Activated T-helper 1 cell treated with Interleukin-2 at 50 U/mL for 16 hours (primary cell): ENCODE measurements at regions not wholly inside any gene's neighbourhood (a gene's known extent, or its start where the extent isn't known, plus 50 kb on each side); places are given as distances from the start of the nearest gene placed in this dataset.

Source experiments
- DNase-seq: peaks from one replicate; pipeline ENCODE4 v3.0.0-alpha.2; 2020; ENCODE audit warnings: low read depth

- no peak for DNase-seq
Measured at GRCh38 chr5:124692950-124693349, 53.5 kb downstream of the ZNF608 start.

DNA sequence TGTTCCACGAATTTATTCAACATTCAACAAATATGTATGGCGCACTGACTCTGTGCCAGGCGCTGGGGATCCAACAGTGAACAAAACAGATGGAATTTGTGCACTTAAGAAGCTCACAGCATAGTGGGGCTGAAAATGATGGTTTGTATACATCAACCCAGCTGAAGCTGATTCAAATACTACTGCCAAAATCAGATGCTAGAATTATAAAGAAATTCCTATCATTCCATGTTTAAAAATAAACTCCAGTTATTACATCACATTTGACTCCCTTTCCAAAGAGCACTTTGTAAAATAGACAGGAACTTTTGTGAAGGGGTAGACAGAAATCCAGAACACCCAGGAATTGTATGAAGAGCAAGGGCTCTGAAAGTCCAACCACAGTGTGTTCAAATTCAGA, 54.1 kb downstream of the ZNF608 start:
- DNase-seq: no peak

- no peak for DNase-seq
Measured at GRCh38 chr5:124689653-124690052, 56.8 kb downstream of the ZNF608 start.

- DNase-seq: no peak
Measured at GRCh38 chr5:124686239-124687004, 60.0 kb downstream of the ZNF608 start.

DNA sequence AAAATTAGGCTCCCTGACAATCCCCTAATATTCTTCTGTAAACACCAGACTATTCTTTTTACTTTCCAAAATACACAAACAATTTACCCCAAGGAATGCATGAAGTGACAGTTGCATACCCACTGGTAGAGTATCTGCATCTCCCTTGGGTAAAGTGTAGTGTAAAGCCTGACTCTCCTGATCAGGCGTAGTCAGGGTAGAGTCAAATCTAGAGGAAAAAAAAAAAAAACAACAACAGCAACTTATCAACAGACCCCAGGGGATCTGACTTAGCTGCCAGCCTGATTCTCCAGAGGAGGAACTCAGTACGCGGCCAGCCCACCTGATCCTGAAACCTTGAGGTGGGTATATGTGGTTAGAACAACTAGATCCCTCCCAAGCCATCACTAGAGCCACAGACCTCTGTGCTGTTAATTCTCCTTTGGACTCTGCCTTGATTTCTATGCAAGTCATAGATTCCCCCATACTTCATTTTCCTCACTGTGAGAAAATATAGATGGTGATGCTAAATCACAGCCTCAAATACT, 61.0 kb downstream of the ZNF608 start:
- no peak for DNase-seq

GRCh38 chr5:124683917-124684555, 62.4 kb downstream of the ZNF608 start:
- no peak for DNase-seq

- no peak for DNase-seq
Measured at GRCh38 chr5:124679578-124680199, 66.8 kb downstream of the ZNF608 start.

- DNase-seq: no peak
Measured at GRCh38 chr5:124678922-124679519, 67.4 kb downstream of the ZNF608 start.

GRCh38 chr5:124678468-124678867, 68.0 kb downstream of the ZNF608 start:
- DNase-seq: no peak

- no peak for DNase-seq
Measured at GRCh38 chr5:124677374-124678351, 68.8 kb downstream of the ZNF608 start.

- no peak for DNase-seq
Measured at GRCh38 chr5:124675931-124676846, 70.2 kb downstream of the ZNF608 start.

DNA sequence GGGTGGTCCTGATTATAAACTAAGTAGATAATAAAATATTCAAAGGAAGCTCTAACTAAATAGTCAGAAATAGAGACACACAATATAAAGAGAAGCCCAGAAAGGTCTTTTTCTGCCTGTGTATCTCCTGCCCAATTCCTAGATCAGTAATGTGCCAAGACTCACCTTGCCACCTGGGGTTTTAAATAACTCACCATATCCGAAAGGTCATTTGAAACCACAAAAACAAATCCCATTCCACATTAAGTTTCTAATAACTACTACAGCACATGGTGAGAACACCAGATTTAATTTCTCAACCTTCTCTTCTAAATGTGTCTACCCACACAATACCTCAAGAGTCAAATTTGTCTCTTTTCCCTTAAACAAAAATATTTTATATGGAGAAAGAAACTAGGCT, 75.2 kb downstream of the ZNF608 start:
- no peak for DNase-seq

DNA sequence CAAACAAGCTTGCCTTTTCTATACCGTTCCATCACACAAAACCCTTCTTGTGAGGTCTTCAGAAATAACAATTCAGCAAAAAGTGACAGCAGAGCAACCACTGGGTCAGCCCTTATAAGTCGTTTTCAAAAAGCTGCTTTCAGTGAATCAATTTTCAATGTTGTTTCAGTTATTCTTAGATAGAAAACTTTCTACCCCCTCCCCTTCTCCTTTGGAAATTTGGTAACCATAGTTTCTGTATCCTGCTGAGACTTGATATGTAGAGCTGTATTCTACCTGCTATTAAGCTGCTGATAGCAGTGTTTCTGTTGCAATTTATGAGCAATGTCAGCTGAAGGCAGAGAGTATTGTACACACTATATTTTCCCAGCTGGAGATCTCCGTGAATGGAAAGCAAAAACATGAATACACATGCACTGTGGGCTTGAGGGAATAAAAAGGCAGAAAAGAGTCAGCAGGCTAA, 75.7 kb downstream of the ZNF608 start:
- DNase-seq: no peak

DNA sequence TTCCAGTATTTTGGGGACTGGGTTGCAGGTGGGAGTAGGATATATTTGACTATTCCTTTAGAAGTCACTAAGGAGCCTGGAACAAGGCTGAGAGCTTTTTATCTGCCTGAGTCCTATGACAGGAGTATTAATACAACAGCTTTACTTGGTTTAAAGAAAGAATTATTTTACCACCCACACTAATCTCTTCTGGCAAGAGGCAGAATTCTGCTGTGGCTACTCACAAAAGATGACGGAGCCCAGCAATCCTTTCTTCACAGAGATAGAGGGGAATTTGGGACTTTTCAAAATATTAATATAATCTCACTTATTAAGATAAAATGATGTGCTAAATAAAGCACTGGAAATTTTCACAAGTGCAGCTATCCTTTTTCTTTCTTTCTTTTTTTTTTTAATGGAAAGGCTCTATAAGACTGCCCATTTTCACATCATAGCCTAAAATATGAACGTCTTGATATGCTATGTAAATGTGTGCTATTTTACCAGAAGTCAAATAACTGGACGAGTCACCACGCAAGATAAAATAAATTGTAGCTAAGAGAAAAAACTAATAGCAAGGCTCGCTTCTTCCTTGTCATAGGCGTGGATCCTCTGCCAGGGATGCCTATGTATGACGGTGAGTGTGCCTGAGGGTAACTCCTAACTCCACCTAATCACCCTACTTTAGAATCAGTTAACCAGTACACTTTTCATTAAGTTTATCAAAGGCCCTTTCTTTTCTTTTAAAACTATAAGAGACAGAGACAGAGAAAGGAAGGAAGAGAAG, 76.3 kb downstream of the ZNF608 start:
- no peak for DNase-seq

- DNase-seq: no peak
Measured at GRCh38 chr5:124669300-124669648, 77.2 kb downstream of the ZNF608 start.

- DNase-seq: no peak
Measured at GRCh38 chr5:124668353-124669299, 77.8 kb downstream of the ZNF608 start.

- DNase-seq: no peak
Measured at GRCh38 chr5:124665625-124666024, 80.8 kb downstream of the ZNF608 start.

- DNase-seq: no peak
Measured at GRCh38 chr5:124665035-124665434, 81.4 kb downstream of the ZNF608 start.
